ENCODE measurements at regions not wholly inside any gene's neighbourhood (a gene's known extent, or its start where the extent isn't known, plus 50 kb on each side); places are given as distances from the start of the nearest gene placed in this dataset.
"Not testable (repeated sequence)": the region's sequence is repeated elsewhere in the genome, so short reads cannot be mapped to it uniquely, and the experiment has no call there.

- Histone ChIP-seq H3K27ac (ENCODE audit: low read depth, low read length, poor library complexity, severe bottlenecking) (no peak overlapping the region), H3K27me3 (ENCODE audit: insufficient read depth, low read length) (no peaks in the 10 kb centered on the region)
These were observed 350.8 kb upstream of the C16orf82 start for GRCh38 chr16:26715969-26716368.

GRCh38 chr16:26717826-26718225 is 348.9 kb upstream of the C16orf82 start:
- Histone ChIP-seq H3K4me3 (ENCODE audit: low read depth, low read length, poor library complexity, severe bottlenecking) (no peak overlapping the region), H3K4me2 (ENCODE audit: low read length) (no peak overlapping the region), H2AFZ (ENCODE audit: low read length) (no peak overlapping the region), H3K4me1 (ENCODE audit: insufficient read depth, low read length, severe bottlenecking) (peaks cover 38% of the 10 kb centered on the region), H3K79me2 (ENCODE audit: insufficient read depth, low read length) (no peaks in the 10 kb centered on the region), H3K9me3 (ENCODE audit: low read length) (no peaks in the 10 kb centered on the region), H3K9ac (ENCODE audit: low read length) (no peak overlapping the region), H3K36me3 (ENCODE audit: insufficient read depth, low read length) (no peaks in the 10 kb centered on the region), H3K27me3 (ENCODE audit: insufficient read depth, low read length) (no peaks in the 10 kb centered on the region), H4K20me1 (ENCODE audit: insufficient read depth, low read length) (no peaks in the 10 kb centered on the region), H3K9me2 (ENCODE audit: low read depth, low read length) (no peaks in the 10 kb centered on the region), H3F3A (ENCODE audit: insufficient read depth, low read length) (no peaks in the 10 kb centered on the region), H3K27ac (ENCODE audit: low read depth, low read length, poor library complexity, severe bottlenecking) (no peak overlapping the region)
- TF ChIP-seq CTCF (IDR thresholded peaks at IDR 0.05; ENCODE audit: low read length) (no peak), EZH2 (IDR thresholded peaks at IDR 0.05; ENCODE audit: borderline replicate concordance, low read length) (no peak)

More at GRCh38 chr16:26715969-26716368, 350.8 kb upstream of the C16orf82 start:
- Histone ChIP-seq H3K9ac (ENCODE audit: low read length) (no peak overlapping the region), H3K36me3 (ENCODE audit: insufficient read depth, low read length) (no peaks in the 10 kb centered on the region), H3K9me3 (ENCODE audit: low read length) (no peaks in the 10 kb centered on the region), H3K4me3 (ENCODE audit: low read depth, low read length, poor library complexity, severe bottlenecking) (no peak overlapping the region), H3K4me1 (ENCODE audit: insufficient read depth, low read length, severe bottlenecking) (peaks cover 44% of the 10 kb centered on the region), H2AFZ (ENCODE audit: low read length) (no peak overlapping the region), H4K20me1 (ENCODE audit: insufficient read depth, low read length) (no peaks in the 10 kb centered on the region), H3K4me2 (ENCODE audit: low read length) (no peak overlapping the region), H3F3A (ENCODE audit: insufficient read depth, low read length) (no peaks in the 10 kb centered on the region), H3K79me2 (ENCODE audit: insufficient read depth, low read length) (no peaks in the 10 kb centered on the region), H3K9me2 (ENCODE audit: low read depth, low read length) (no peaks in the 10 kb centered on the region)
- TF ChIP-seq EZH2 (IDR thresholded peaks at IDR 0.05; ENCODE audit: borderline replicate concordance, low read length), result no peak
- TF ChIP-seq CTCF (IDR thresholded peaks at IDR 0.05; ENCODE audit: low read length), result no peak

GRCh38 chr16:26721290-26721689 is 345.4 kb upstream of the C16orf82 start:
- no peak overlapping the region for H3K27ac ChIP-seq (ENCODE audit: low read depth, low read length, poor library complexity, severe bottlenecking)
- no peak overlapping the region for H3K4me3 ChIP-seq (ENCODE audit: low read depth, low read length, poor library complexity, severe bottlenecking)
- TF ChIP-seq CTCF (IDR thresholded peaks at IDR 0.05; ENCODE audit: low read length) (no peak), EZH2 (IDR thresholded peaks at IDR 0.05; ENCODE audit: borderline replicate concordance, low read length) (no peak)

GRCh38 chr16:26721957-26722356 is 344.8 kb upstream of the C16orf82 start:
- not testable (repeated sequence) for H3K79me2 ChIP-seq (ENCODE audit: insufficient read depth, low read length); H3K9me2 ChIP-seq (ENCODE audit: low read depth, low read length); H2AFZ ChIP-seq (ENCODE audit: low read length); H3K4me3 ChIP-seq (ENCODE audit: low read depth, low read length, poor library complexity, severe bottlenecking); H3K27me3 ChIP-seq (ENCODE audit: insufficient read depth, low read length); H3K9ac ChIP-seq (ENCODE audit: low read length); H4K20me1 ChIP-seq (ENCODE audit: insufficient read depth, low read length); H3K9me3 ChIP-seq (ENCODE audit: low read length); H3F3A ChIP-seq (ENCODE audit: insufficient read depth, low read length); H3K27ac ChIP-seq (ENCODE audit: low read depth, low read length, poor library complexity, severe bottlenecking); H3K36me3 ChIP-seq (ENCODE audit: insufficient read depth, low read length); H3K4me2 ChIP-seq (ENCODE audit: low read length)
- H3K4me1 ChIP-seq (ENCODE audit: insufficient read depth, low read length, severe bottlenecking), result peaks cover 14% of the 10 kb centered on the region

More at GRCh38 chr16:26721290-26721689, 345.4 kb upstream of the C16orf82 start:
- Histone ChIP-seq H3K4me2 (ENCODE audit: low read length) (no peak overlapping the region), H3K36me3 (ENCODE audit: insufficient read depth, low read length) (no peaks in the 10 kb centered on the region), H3F3A (ENCODE audit: insufficient read depth, low read length) (no peaks in the 10 kb centered on the region), H3K4me1 (ENCODE audit: insufficient read depth, low read length, severe bottlenecking) (peaks cover 15% of the 10 kb centered on the region), H3K9ac (ENCODE audit: low read length) (no peak overlapping the region), H3K79me2 (ENCODE audit: insufficient read depth, low read length) (no peaks in the 10 kb centered on the region), H4K20me1 (ENCODE audit: insufficient read depth, low read length) (no peaks in the 10 kb centered on the region), H3K9me3 (ENCODE audit: low read length) (no peaks in the 10 kb centered on the region), H2AFZ (ENCODE audit: low read length) (no peak overlapping the region), H3K27me3 (ENCODE audit: insufficient read depth, low read length) (no peaks in the 10 kb centered on the region), H3K9me2 (ENCODE audit: low read depth, low read length) (no peaks in the 10 kb centered on the region)
